Activated CD8-positive, alpha-beta T cell treated with anti-CD3 and anti-CD28 coated beads, Interleukin-2, amount 10 ng/mL, durations not matched to agents 7 days and 5 days (primary cell): ENCODE measurements at regions not wholly inside any gene's neighbourhood (a gene's known extent, or its start where the extent isn't known, plus 50 kb on each side); places are given as distances from the start of the nearest gene placed in this dataset.

Experiments used
- ATAC-seq: fragments of 150-1000 bp; cut with Tn5 transposase; one replicate; pipeline ENCODE4 v1.10.0; 2021; ENCODE audit warnings: moderate library complexity
- CTCF ChIA-PET: fragments of 350-600 bp; sonication (Branson Sonifier 250); formaldehyde crosslinking; loops from one replicate; lab custom pipeline; 2021; ENCODE audit warnings: antibody characterized with exemption; lab: Charles Lee
- POLR2A ChIA-PET: fragments of 350-600 bp; sonication (Branson Sonifier 250); formaldehyde crosslinking; loops from one replicate; lab custom pipeline; 2021; ENCODE audit warnings: antibody characterized with exemption; lab: Charles Lee
- DNase-seq: peaks from one replicate; pipeline ENCODE4 v3.0.0-alpha.2; 2020
- H3K27ac Mint-ChIP-seq: one replicate; pipeline ENCODE4 v1.8.0; 2021; ENCODE audit warnings: mild to moderate bottlenecking, mixed read lengths
- H3K27me3 Mint-ChIP-seq: one replicate; pipeline ENCODE4 v1.8.0; 2021; ENCODE audit warnings: low read depth, mixed read lengths
- H3K36me3 Mint-ChIP-seq: one replicate; pipeline ENCODE4 v1.8.0; 2021; ENCODE audit warnings: low read depth, mixed read lengths
- H3K4me1 Mint-ChIP-seq: one replicate; pipeline ENCODE4 v1.8.0; 2021; ENCODE audit warnings: low read depth, mixed read lengths
- H3K4me3 Mint-ChIP-seq: one replicate; pipeline ENCODE4 v1.8.0; 2021; ENCODE audit warnings: mild to moderate bottlenecking, mixed read lengths
- H3K9me3 Mint-ChIP-seq: one replicate; pipeline ENCODE4 v1.8.0; 2022; ENCODE audit warnings: mixed read lengths; ENCODE audit not compliant: insufficient read depth

DNA sequence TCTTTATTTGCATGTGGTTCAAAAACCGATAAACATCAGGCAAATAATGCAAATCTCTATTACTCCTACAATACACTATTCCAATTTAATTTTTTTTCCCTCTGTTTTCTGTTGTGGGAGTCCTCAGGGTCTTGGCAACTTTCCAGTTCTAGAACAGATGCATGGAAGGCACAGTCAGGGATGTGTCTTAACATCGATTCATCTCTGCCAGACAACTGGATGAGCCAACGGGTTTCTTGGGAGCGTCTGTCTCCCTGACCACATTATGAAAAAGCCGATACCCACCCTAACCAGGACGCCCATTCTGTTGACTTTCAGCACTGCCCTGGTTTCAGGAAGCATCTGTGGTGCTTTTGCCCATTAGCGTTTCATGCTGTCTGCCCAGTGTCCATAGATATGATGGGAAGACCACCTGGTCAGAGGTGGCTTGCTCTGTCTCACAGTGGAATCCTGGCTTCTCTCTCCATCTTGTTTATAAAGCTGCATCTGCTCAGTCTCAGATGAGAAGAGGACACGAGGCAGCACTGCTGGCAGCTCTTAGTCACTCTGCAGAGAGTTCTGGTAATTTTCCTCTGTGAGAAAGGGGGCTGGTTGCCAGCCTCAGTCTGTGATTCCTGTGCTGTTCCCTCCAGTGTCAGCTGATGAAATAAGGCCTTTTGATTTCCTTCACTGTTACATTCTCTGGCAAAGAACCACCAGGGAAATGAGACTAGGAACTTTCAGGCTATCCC lies 57.9 kb upstream of the KCNE4 start:
- H3K4me1 Mint-ChIP-seq, result no peaks in the 10 kb centered on the region
- DNase-seq, result no peak
- no peaks in the 10 kb centered on the region for H3K36me3 Mint-ChIP-seq
- no peak overlapping the region for H3K4me3 Mint-ChIP-seq
- peaks cover 10% of the 10 kb centered on the region for H3K27me3 Mint-ChIP-seq
- ATAC-seq, result no peak
- CTCF ChIA-PET, result interaction anchor here (2.0 kb wide), 1 partner anchor 22 kb away, joined by 6 read pairs; no protein-coding TSS in a partner anchor
- H3K9me3 Mint-ChIP-seq, result no peaks in the 10 kb centered on the region
- no peak overlapping the region for H3K27ac Mint-ChIP-seq
- POLR2A ChIA-PET, result no interaction called here

DNA sequence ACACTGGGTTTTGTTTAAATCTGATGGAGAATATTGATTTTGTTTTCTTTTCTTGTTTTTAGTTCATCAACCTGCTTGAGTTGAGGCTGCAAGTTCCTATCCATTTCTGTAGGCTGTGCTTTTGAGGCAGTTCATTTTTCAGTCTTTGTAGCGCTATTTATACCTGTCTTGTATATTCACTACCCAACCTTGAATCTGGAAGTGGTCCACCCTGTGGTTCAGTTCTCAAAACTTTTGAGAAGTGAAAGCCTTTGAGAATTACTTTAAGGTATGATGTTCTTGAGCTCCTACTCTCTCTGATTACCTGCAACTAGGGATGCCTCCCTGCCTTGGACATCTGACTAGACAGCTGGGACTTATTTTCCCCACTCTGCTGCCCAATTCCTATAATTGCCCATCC lies 53.5 kb upstream of the KCNE4 start:
- Mint-ChIP-seq H3K9me3 (no peaks in the 10 kb centered on the region), H3K4me1 (no peaks in the 10 kb centered on the region), H3K4me3 (no peak overlapping the region), H3K27me3 (peaks cover 9% of the 10 kb centered on the region), H3K36me3 (no peaks in the 10 kb centered on the region), H3K27ac (no peak overlapping the region)
- ChIA-PET POLR2A (no interaction called here), CTCF (no interaction called here)
- DNase-seq (no peak), ATAC-seq (no peak)

GRCh38 chr2:223000872-223001796 lies 50.9 kb upstream of the KCNE4 start:
- ATAC-seq, result no peak
- Mint-ChIP-seq H3K4me1 (no peaks in the 10 kb centered on the region), H3K9me3 (no peaks in the 10 kb centered on the region), H3K36me3 (no peaks in the 10 kb centered on the region), H3K27me3 (peaks cover 9% of the 10 kb centered on the region), H3K27ac (no peak overlapping the region), H3K4me3 (no peak overlapping the region)
- DNase-seq, result no peak
- POLR2A ChIA-PET, result no interaction called here
- CTCF ChIA-PET, result no interaction called here

DNA sequence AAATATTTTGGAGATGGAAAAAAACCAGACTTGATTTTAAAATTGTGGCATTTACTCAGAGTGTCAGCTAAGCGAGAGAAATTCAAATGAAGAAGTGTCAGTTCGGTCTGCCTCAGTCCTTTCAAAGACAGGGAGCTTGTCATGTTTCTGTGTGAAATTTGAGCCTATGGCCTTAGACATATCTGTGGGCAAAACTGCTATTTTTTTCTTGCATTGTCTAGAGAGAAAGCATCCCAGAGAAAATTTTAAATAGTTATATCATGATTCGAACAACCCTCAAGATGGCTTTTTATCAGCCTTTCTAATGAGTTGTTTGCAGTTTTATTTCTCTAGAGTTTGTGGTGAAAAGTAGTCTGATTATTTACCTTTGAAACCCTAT lies 50.2 kb upstream of the KCNE4 start:
- Mint-ChIP-seq H3K4me1 (no peaks in the 10 kb centered on the region), H3K27ac (no peak overlapping the region), H3K27me3 (peaks cover 9% of the 10 kb centered on the region), H3K36me3 (no peaks in the 10 kb centered on the region), H3K9me3 (no peaks in the 10 kb centered on the region), H3K4me3 (no peak overlapping the region)
- ChIA-PET CTCF (no interaction called here), POLR2A (no interaction called here)
- ATAC-seq (no peak), DNase-seq (no peak)
